Spleen (tissue), 11 donors: ENCODE measurements at regions not wholly inside any gene's neighbourhood (a gene's known extent, or its start where the extent isn't known, plus 50 kb on each side); places are given as distances from the start of the nearest gene placed in this dataset.
"Not testable (repeated sequence)": the region's sequence is repeated elsewhere in the genome, so short reads cannot be mapped to it uniquely, and the experiment has no call there.

Source experiments
- DNase-seq: peaks from one replicate; pipeline ENCODE4 v3.0.0-alpha.2; 2020
- H3K27ac ChIP-seq, 8 donors: fragments of 200-600 bp; sonication (generic) in 7 of 8; 1 replicate in 4 of 8; 2 replicates in 4 of 8; pipeline versions ENCODE4 v1.5.0 to v1.8.0; 2016 to 2021; ENCODE audit warnings: inconsistent platforms in 4 of 8, mild to moderate bottlenecking in 4 of 8, moderate library complexity in 1 of 8
- H3K27me3 ChIP-seq, 7 donors: fragments of 200-600 bp; sonication (generic) in 6 of 7; replicated peaks in 1 of 7; 1 replicate in 4 of 7; 2 replicates in 3 of 7; pipeline versions ENCODE4 v1.5.0 to v1.8.0; 2016 to 2021; ENCODE audit warnings: inconsistent platforms in 3 of 7, mild to moderate bottlenecking in 1 of 7
- H3K36me3 ChIP-seq, 6 donors: fragments of 200-600 bp; sonication (generic) in 5 of 6; 1 replicate in 4 of 6; 2 replicates in 2 of 6; pipeline versions ENCODE4 v1.5.0 to v1.8.0; 2016 to 2021; ENCODE audit warnings: inconsistent platforms in 2 of 6
- H3K4me1 ChIP-seq, 6 donors: fragments of 200-600 bp; sonication (generic) in 5 of 6; 1 replicate in 3 of 6; 2 replicates in 3 of 6; pipeline versions ENCODE4 v1.5.0 to v1.8.0; 2016 to 2021; ENCODE audit warnings: inconsistent platforms in 3 of 6
- H3K4me3 ChIP-seq, 8 donors: fragments of 200-600 bp; sonication (generic) in 7 of 8; 1 replicate in 4 of 8; 2 replicates in 4 of 8; pipeline versions ENCODE4 v1.5.0 to v1.8.0; 2016 to 2021; ENCODE audit warnings: inconsistent platforms in 4 of 8, mild to moderate bottlenecking in 4 of 8, moderate library complexity in 2 of 8
- H3K9me3 ChIP-seq, 8 donors: fragments of 200-600 bp; sonication (generic) in 7 of 8; 1 replicate in 4 of 8; 2 replicates in 4 of 8; pipeline versions ENCODE4 v1.5.0 to v1.8.0; 2016 to 2021; ENCODE audit warnings: inconsistent platforms in 4 of 8
- CTCF ChIP-seq, 11 experiments: fragments of 200-600 bp in 7 of 11; fragments of 450-650 bp in 4 of 11; sonication (generic) in 4 of 11; IDR thresholded peaks in 8 of 11; conservative IDR thresholded peaks in 3 of 11; 1 replicate in 7 of 11; 2 replicates in 4 of 11; pipeline versions ENCODE4 v1.4.0 to v1.8.0; 2016 to 2021; ENCODE audit warnings: antibody characterized with exemption in 11 of 11, inconsistent platforms in 4 of 11, mild to moderate bottlenecking in 1 of 11
- POLR2A ChIP-seq, 3 donors: fragments of 450-650 bp; IDR thresholded peaks; one replicate each; pipeline ENCODE4 v1.5.1; 2017; ENCODE audit warnings: antibody characterized with exemption in 3 of 3, mild to moderate bottlenecking in 1 of 3
- POLR2AphosphoS5 ChIP-seq, 3 donors: sonication (generic); formaldehyde crosslinking; IDR thresholded peaks; one replicate each; pipeline ENCODE4 v1.5.1; 2017; ENCODE audit warnings: antibody characterized with exemption in 3 of 3
- WGBS, 5 donors: extraction: QIAGEN DNeasy Blood & Tissue Kit in 3 of 5; methylation state at CpG; one replicate each; pipeline versions ENCODE4 v1.1.5 to v1.1.7; 2013 to 2018; 5-methylcytosine and 5-hydroxymethylcytosine counted together
- intact Hi-C: fragments of 100-400 bp; cut with DNase I; formaldehyde crosslinking; loops from one replicate; pipeline ENCODE4 v1.15.0; 2023; ENCODE audit warnings: low total_unique reads
- donor health status: healthy with polysubstance abuse.
- donor health status: DM: no; HTN: no; CAD: no; lungs with moderate emphysema.
- donor health status: DM: no; HTN: no; CAD: no.
- donor health status: Bipolar disorder and iron deficiency.
- donor health status: healthy.
- donor health status: DM: no; HTN: no; CAD: no.
- donor health status: DM: yes; HTN: yes; CAD: no.

- intact Hi-C loops, result no loop called here
- no peak for DNase-seq
These were observed 294.3 kb upstream of the KCNH7 start for GRCh38 chr2:163132850-163133249.

GRCh38 chr2:163132207-163132606 is 293.6 kb upstream of the KCNH7 start:
- H3K27ac ChIP-seq, H3K27me3 ChIP-seq, H3K9me3 ChIP-seq, H3K36me3 ChIP-seq, intact Hi-C loops, H3K4me1 ChIP-seq, DNase-seq, H3K4me3 ChIP-seq: not testable (repeated sequence)
- 83 to 94% (median 89%) methylated on average over 2 of the region's 2 CpGs for WGBS, 5 donors

More at GRCh38 chr2:163132850-163133249, 294.3 kb upstream of the KCNH7 start:
- H3K4me3 ChIP-seq, result no peak overlapping the region
- TF ChIP-seq CTCF (IDR thresholded peaks at IDR 0.05 in 8 of 11, conservative IDR thresholded peaks at IDR 0.05 in 3 of 11) (no peak), POLR2AphosphoS5 (IDR thresholded peaks at IDR 0.05) (no peak)
- no peaks in the 10 kb centered on the region for H3K4me1 ChIP-seq
- no peaks in the 10 kb centered on the region for H3K9me3 ChIP-seq
- no peak overlapping the region for H3K27ac ChIP-seq
- 4 to 28% (median 6%) methylated on average over 3 of the region's 3 CpGs for WGBS, 5 donors
- no peaks in the 10 kb centered on the region for H3K36me3 ChIP-seq
- no peaks in the 10 kb centered on the region for H3K27me3 ChIP-seq

- no peaks in the 10 kb centered on the region for H3K36me3 ChIP-seq
- TF ChIP-seq POLR2AphosphoS5 (IDR thresholded peaks at IDR 0.05) (no peak), CTCF (IDR thresholded peaks at IDR 0.05 in 8 of 11, conservative IDR thresholded peaks at IDR 0.05 in 3 of 11) (no peak), POLR2A (IDR thresholded peaks at IDR 0.05) (no peak)
- no peaks in the 10 kb centered on the region for H3K4me1 ChIP-seq
- WGBS, 5 donors, result 51 to 73% (median 57%) methylated on average over 1 of the region's 1 CpG
- H3K27me3 ChIP-seq, result no peaks in the 10 kb centered on the region
- H3K4me3 ChIP-seq, result no peak overlapping the region
- H3K9me3 ChIP-seq, result no peaks in the 10 kb centered on the region
- intact Hi-C loops, result no loop called here
- no peak overlapping the region for H3K27ac ChIP-seq
- DNase-seq, result no peak
These were observed 285.0 kb upstream of the KCNH7 start for GRCh38 chr2:163123526-163123925.

GRCh38 chr2:163122257-163122656 is 283.7 kb upstream of the KCNH7 start:
- no peaks in the 10 kb centered on the region for H3K27me3 ChIP-seq
- no peak overlapping the region for H3K4me3 ChIP-seq
- no peaks in the 10 kb centered on the region for H3K9me3 ChIP-seq
- H3K4me1 ChIP-seq, result no peaks in the 10 kb centered on the region
- H3K36me3 ChIP-seq, result no peaks in the 10 kb centered on the region
- no peak overlapping the region for H3K27ac ChIP-seq
- TF ChIP-seq POLR2A (IDR thresholded peaks at IDR 0.05), result no peak
- no peak for TF ChIP-seq CTCF (IDR thresholded peaks at IDR 0.05 in 8 of 11, conservative IDR thresholded peaks at IDR 0.05 in 3 of 11)
- no peak for TF ChIP-seq POLR2AphosphoS5 (IDR thresholded peaks at IDR 0.05)
- no peak for DNase-seq
- intact Hi-C loops, result no loop called here

- Histone ChIP-seq H3K4me1 (no peaks in the 10 kb centered on the region), H3K27me3 (no peaks in the 10 kb centered on the region), H3K9me3 (no peaks in the 10 kb centered on the region), H3K27ac (no peak overlapping the region), H3K36me3 (no peaks in the 10 kb centered on the region), H3K4me3 (no peak overlapping the region)
- intact Hi-C loops, result no loop called here
- TF ChIP-seq CTCF (IDR thresholded peaks at IDR 0.05 in 8 of 11, conservative IDR thresholded peaks at IDR 0.05 in 3 of 11), result no peak
- no peak for TF ChIP-seq POLR2AphosphoS5 (IDR thresholded peaks at IDR 0.05)
- TF ChIP-seq POLR2A (IDR thresholded peaks at IDR 0.05), result no peak
- no peak for DNase-seq
- 36 to 49% (median 41%) methylated on average over 5 of the region's 5 CpGs for WGBS, 5 donors
These were observed 282.9 kb upstream of the KCNH7 start for GRCh38 chr2:163121483-163121882.
